ENCODE measurements at regions not wholly inside any gene's neighbourhood (a gene's known extent, or its start where the extent isn't known, plus 50 kb on each side); places are given as distances from the start of the nearest gene placed in this dataset.

DNA sequence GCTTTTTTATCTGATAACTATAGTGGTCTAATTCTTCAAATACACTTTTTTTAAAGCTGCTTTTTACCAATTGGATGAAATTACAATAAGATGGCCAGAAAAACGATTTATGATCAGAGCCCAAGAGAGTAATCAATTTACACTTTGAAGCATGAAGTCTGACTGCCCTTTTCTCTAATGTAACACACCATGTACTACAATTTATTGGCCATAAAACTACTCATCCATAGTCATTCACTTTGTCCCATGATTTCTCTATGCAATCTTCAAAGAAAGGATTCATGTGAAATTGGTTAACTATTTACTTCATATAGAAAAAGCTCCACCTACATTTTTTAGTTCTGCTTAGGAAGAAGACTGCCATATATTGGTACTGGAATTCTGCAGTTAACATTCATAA, 73.6 kb upstream of the CAST start:
- Histone ChIP-seq H3K4me1 (ENCODE audit: insufficient read depth, low read length, poor library complexity, severe bottlenecking) (no peaks in the 10 kb centered on the region), H3K4me2 (ENCODE audit: low read length) (no peak overlapping the region), H3K27ac (ENCODE audit: low read depth, low read length, poor library complexity, severe bottlenecking) (no peak overlapping the region), H3K9me2 (ENCODE audit: insufficient read depth, low read length) (no peaks in the 10 kb centered on the region), H2AFZ (ENCODE audit: low read length) (no peak overlapping the region), H3K9me3 (ENCODE audit: low read length) (no peaks in the 10 kb centered on the region), H3K36me3 (ENCODE audit: insufficient read depth, low read length) (no peaks in the 10 kb centered on the region), H4K20me1 (ENCODE audit: insufficient read depth, low read length) (no peaks in the 10 kb centered on the region), H3K4me3 (ENCODE audit: low read depth, low read length, poor library complexity, severe bottlenecking) (no peak overlapping the region), H3K79me2 (ENCODE audit: insufficient read depth, low read depth, low read length) (no peaks in the 10 kb centered on the region)
- intact Hi-C loops (cut with micrococcal nuclease; ENCODE audit: unreplicated experiment), result no loop called here
- POLR2A ChIA-PET, result interaction anchor here (0.6 to 1.1 kb wide), 3 partner anchors 82 to 917 kb away, joined by 3 to 6 read pairs (median 3); no protein-coding TSS in a partner anchor
- BruUV-seq (replicated peaks), result no TSS peak
- no peak for TF ChIP-seq EZH2phosphoT487 (IDR thresholded peaks at IDR 0.05; ENCODE audit: borderline replicate concordance, low read depth, low read length)
- TF ChIP-seq, protein P1, sequence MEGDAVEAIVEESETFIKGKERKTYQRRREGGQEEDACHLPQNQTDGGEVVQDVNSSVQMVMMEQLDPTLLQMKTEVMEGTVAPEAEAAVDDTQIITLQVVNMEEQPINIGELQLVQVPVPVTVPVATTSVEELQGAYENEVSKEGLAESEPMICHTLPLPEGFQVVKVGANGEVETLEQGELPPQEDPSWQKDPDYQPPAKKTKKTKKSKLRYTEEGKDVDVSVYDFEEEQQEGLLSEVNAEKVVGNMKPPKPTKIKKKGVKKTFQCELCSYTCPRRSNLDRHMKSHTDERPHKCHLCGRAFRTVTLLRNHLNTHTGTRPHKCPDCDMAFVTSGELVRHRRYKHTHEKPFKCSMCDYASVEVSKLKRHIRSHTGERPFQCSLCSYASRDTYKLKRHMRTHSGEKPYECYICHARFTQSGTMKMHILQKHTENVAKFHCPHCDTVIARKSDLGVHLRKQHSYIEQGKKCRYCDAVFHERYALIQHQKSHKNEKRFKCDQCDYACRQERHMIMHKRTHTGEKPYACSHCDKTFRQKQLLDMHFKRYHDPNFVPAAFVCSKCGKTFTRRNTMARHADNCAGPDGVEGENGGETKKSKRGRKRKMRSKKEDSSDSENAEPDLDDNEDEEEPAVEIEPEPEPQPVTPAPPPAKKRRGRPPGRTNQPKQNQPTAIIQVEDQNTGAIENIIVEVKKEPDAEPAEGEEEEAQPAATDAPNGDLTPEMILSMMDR (conservative IDR thresholded peaks at IDR 0.05; ENCODE audit: low read length), result no peak
- DNase-seq (ENCODE audit: low spot score), result no peak
- CTCF ChIA-PET (ENCODE audit: unreplicated experiment), result no interaction called here

DNA sequence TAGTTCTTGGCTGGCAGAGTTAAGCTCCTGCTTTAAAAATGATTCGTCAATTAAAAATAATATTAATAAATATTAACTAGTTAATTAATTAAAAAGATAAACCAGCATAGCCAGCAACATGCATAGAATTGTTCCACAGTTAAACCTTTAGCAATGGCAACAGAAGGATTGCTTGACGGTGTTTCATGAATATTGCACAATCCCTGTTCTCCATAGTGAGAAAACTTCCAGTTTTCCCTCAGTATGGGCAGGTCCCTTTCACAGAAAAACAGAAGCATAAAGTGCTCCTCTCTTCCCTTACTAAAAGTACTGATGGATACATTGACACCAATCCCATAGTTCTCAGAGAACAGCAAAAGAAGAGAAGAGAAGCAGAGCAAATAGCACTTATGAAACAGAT, 71.4 kb upstream of the CAST start:
- Histone ChIP-seq H3K79me2 (ENCODE audit: insufficient read depth, low read depth, low read length) (no peaks in the 10 kb centered on the region), H3K27ac (ENCODE audit: low read depth, low read length, poor library complexity, severe bottlenecking) (no peak overlapping the region), H3K4me3 (ENCODE audit: low read depth, low read length, poor library complexity, severe bottlenecking) (no peak overlapping the region), H3K9me3 (ENCODE audit: low read length) (no peaks in the 10 kb centered on the region), H3K36me3 (ENCODE audit: insufficient read depth, low read length) (no peaks in the 10 kb centered on the region), H3K9me2 (ENCODE audit: insufficient read depth, low read length) (no peaks in the 10 kb centered on the region), H3K4me2 (ENCODE audit: low read length) (no peak overlapping the region), H3K4me1 (ENCODE audit: insufficient read depth, low read length, poor library complexity, severe bottlenecking) (no peaks in the 10 kb centered on the region), H4K20me1 (ENCODE audit: insufficient read depth, low read length) (no peaks in the 10 kb centered on the region), H2AFZ (ENCODE audit: low read length) (no peak overlapping the region)
- ChIA-PET POLR2A (no interaction called here), CTCF (ENCODE audit: unreplicated experiment) (no interaction called here)
- TF ChIP-seq EZH2phosphoT487 (IDR thresholded peaks at IDR 0.05; ENCODE audit: borderline replicate concordance, low read depth, low read length), result no peak
- TF ChIP-seq, protein P1 (conservative IDR thresholded peaks at IDR 0.05; ENCODE audit: low read length), result no peak
- intact Hi-C loops (cut with micrococcal nuclease; ENCODE audit: unreplicated experiment), result no loop called here
- no TSS peak for BruUV-seq (replicated peaks)
- DNase-seq (ENCODE audit: low spot score), result no peak

DNA sequence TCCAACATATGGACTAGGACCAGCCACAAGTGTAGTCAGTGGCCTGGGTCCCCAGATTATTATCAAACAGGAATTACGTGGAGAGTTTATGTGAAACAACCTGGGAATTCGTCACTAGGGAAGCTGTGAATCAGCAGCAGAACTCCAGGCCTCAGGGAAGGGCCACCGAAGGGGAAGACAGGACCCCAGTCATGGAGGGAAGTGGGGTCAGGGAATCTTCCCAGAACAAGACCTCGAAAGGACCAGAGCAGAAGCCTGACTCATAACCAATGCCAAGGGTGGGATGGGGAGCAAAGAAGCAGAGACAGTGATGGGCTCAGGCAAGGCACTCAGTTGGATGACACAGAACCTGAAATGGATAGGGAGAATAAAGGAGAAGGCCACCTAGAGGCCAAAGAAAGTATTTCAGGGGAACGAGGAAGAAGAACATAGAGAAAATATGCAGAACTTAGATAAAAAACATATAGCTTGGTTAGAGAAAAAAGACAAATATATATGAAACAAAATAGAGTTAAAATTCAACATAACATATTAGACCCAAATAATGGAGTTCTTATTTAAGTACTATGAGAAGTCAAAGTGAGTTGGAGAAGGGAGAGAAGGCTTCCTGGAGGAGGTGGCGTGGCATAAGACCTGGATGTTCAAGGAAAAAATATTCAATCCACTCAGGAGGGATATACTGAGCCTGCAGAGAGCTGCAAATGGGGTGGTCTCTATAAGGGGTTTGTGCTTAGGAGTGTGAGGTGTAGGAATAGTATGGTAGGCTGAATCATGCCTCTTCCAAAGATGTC, 66.7 kb upstream of the CAST start:
- intact Hi-C loops (cut with micrococcal nuclease; ENCODE audit: unreplicated experiment), result no loop called here
- DNase-seq (ENCODE audit: low spot score), result peak; percentile 21
- Histone ChIP-seq H3K36me3 (ENCODE audit: insufficient read depth, low read length) (no peaks in the 10 kb centered on the region), H3K9me3 (ENCODE audit: low read length) (no peaks in the 10 kb centered on the region), H3K79me2 (ENCODE audit: insufficient read depth, low read depth, low read length) (no peaks in the 10 kb centered on the region), H3K9me2 (ENCODE audit: insufficient read depth, low read length) (no peaks in the 10 kb centered on the region), H4K20me1 (ENCODE audit: insufficient read depth, low read length) (no peaks in the 10 kb centered on the region), H3K4me3 (ENCODE audit: low read depth, low read length, poor library complexity, severe bottlenecking) (no peak overlapping the region), H3K4me2 (ENCODE audit: low read length) (no peak overlapping the region), H3K4me1 (ENCODE audit: insufficient read depth, low read length, poor library complexity, severe bottlenecking) (no peaks in the 10 kb centered on the region), H3K27ac (ENCODE audit: low read depth, low read length, poor library complexity, severe bottlenecking) (no peak overlapping the region), H2AFZ (ENCODE audit: low read length) (no peak overlapping the region)
- BruUV-seq (replicated peaks), result no TSS peak
- POLR2A ChIA-PET, result interaction anchor here (1.4 kb wide), 1 partner anchor 15 kb away, joined by 4 read pairs; no protein-coding TSS in a partner anchor
- CTCF ChIA-PET (ENCODE audit: unreplicated experiment), result interaction anchor here (0.5 kb wide), 1 partner anchor 30 kb away, joined by 3 read pairs; no protein-coding TSS in a partner anchor
- TF ChIP-seq, protein P1 (conservative IDR thresholded peaks at IDR 0.05; ENCODE audit: low read length), result peak; percentile 78
- TF ChIP-seq EZH2phosphoT487 (IDR thresholded peaks at IDR 0.05; ENCODE audit: borderline replicate concordance, low read depth, low read length), result no peak

Data from OCI-LY7 (cell line).